NCI-H82 treated with DMSO at 0.1 percent for 48 hours (cell line): ENCODE measurements at regions not wholly inside any gene's neighbourhood (a gene's known extent, or its start where the extent isn't known, plus 50 kb on each side); places are given as distances from the start of the nearest gene placed in this dataset.

Source experiments
- DNase-seq: peaks from one replicate; lab custom pipeline; 2025; ENCODE audit not compliant: unreplicated experiment; lab: John Stamatoyannopoulos, UW

GRCh38 chr17:53996890-53997289 is 174.2 kb downstream of the KIF2B start:
- DNase-seq, result no peak

- DNase-seq, result no peak
Observed at GRCh38 chr17:54007855-54008254, 185.1 kb downstream of the KIF2B start.

GRCh38 chr17:54009502-54009901 is 186.8 kb downstream of the KIF2B start:
- no peak for DNase-seq

- DNase-seq, result no peak
Observed at GRCh38 chr17:54013072-54013471, 190.3 kb downstream of the KIF2B start.

- DNase-seq, result no peak
Observed at GRCh38 chr17:54015734-54016133, 193.0 kb downstream of the KIF2B start.

GRCh38 chr17:54021418-54021817 is 198.7 kb downstream of the KIF2B start:
- DNase-seq, result no peak

GRCh38 chr17:54028986-54029580 is 206.4 kb downstream of the KIF2B start:
- no peak for DNase-seq

- DNase-seq, result no peak
Observed at GRCh38 chr17:54029986-54030385, 207.3 kb downstream of the KIF2B start.

GRCh38 chr17:54046570-54046969 is 223.8 kb downstream of the KIF2B start:
- no peak for DNase-seq

- no peak for DNase-seq
Observed at GRCh38 chr17:54063639-54064038, 240.9 kb downstream of the KIF2B start.

- no peak for DNase-seq
Observed at GRCh38 chr17:54085020-54085419, 262.3 kb downstream of the KIF2B start.

GRCh38 chr17:54085934-54086333 is 263.2 kb downstream of the KIF2B start:
- no peak for DNase-seq

- DNase-seq, result no peak
Observed at GRCh38 chr17:54096216-54096615, 273.5 kb downstream of the KIF2B start.

GRCh38 chr17:54099221-54099620 is 276.5 kb downstream of the KIF2B start:
- no peak for DNase-seq

- no peak for DNase-seq
Observed at GRCh38 chr17:54102246-54102645, 279.5 kb downstream of the KIF2B start.

- no peak for DNase-seq
Observed at GRCh38 chr17:54111576-54111975, 288.8 kb downstream of the KIF2B start.

- no peak for DNase-seq
Observed at GRCh38 chr17:54117452-54117851, 294.7 kb downstream of the KIF2B start.

- DNase-seq, result no peak
Observed at GRCh38 chr17:54124456-54124855, 301.7 kb downstream of the KIF2B start.

GRCh38 chr17:54153423-54153822 is 330.7 kb downstream of the KIF2B start:
- DNase-seq, result peak; percentile 39

- no peak for DNase-seq
Observed at GRCh38 chr17:54157542-54157941, 334.8 kb downstream of the KIF2B start.

- DNase-seq, result no peak
Observed at GRCh38 chr17:54172096-54172984, 349.6 kb downstream of the KIF2B start.

GRCh38 chr17:54172985-54173316 is 350.2 kb downstream of the KIF2B start:
- no peak for DNase-seq
